ENCODE measurements at regions not wholly inside any gene's neighbourhood (a gene's known extent, or its start where the extent isn't known, plus 50 kb on each side); places are given as distances from the start of the nearest gene placed in this dataset.

DNA sequence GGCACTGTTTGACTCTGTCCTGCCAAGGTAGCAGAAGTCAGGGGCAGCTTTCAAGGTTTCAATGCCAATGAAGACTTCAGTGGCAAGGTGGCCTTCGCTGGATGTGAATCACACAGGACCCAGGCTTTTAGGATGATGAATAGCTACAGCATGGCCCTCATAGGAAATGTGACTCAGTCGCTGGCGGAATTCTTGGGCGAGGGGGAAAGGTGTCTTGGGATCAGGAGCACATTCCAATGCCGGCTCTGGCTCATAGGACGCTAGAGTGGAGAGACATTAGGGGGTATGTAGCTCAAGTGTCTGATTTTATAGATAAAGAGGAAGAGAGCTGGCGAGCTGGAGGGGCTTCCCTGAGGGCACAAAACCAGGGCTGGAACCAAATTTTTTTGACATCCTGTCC, 68.6 kb downstream of the SMIM21 start:
- no peak overlapping the region for H3K4me3 ChIP-seq (ENCODE audit: low read length)
- DNase-seq (ENCODE audit: low read depth) = no peak
- TF ChIP-seq, protein P1, sequence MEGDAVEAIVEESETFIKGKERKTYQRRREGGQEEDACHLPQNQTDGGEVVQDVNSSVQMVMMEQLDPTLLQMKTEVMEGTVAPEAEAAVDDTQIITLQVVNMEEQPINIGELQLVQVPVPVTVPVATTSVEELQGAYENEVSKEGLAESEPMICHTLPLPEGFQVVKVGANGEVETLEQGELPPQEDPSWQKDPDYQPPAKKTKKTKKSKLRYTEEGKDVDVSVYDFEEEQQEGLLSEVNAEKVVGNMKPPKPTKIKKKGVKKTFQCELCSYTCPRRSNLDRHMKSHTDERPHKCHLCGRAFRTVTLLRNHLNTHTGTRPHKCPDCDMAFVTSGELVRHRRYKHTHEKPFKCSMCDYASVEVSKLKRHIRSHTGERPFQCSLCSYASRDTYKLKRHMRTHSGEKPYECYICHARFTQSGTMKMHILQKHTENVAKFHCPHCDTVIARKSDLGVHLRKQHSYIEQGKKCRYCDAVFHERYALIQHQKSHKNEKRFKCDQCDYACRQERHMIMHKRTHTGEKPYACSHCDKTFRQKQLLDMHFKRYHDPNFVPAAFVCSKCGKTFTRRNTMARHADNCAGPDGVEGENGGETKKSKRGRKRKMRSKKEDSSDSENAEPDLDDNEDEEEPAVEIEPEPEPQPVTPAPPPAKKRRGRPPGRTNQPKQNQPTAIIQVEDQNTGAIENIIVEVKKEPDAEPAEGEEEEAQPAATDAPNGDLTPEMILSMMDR (conservative IDR thresholded peaks at IDR 0.05; ENCODE audit: low read depth, low read length) = no peak

DNA sequence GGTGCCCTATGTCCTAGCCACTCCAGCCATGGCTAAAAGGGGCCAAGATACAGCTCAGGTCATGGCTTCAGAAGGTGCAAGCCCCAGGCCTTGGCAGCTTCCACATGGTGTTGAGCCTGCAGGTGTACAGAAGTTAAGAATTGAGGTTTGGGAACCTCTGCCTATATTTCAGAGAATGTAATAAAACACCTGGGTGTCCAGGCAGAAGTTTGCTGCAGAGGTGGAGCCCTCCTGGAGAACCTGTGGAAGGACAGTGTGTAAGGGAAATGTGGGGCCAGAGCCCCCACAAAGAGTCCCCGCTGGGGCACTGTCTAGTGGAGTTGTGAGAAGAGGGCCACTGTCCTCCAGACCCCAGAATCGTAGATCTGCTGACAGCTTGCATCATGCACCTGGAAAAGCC, 74.1 kb downstream of the SMIM21 start:
- DNase-seq (ENCODE audit: low read depth) = no peak
- H3K4me3 ChIP-seq (ENCODE audit: low read length) = no peak overlapping the region
- TF ChIP-seq, protein P1 (conservative IDR thresholded peaks at IDR 0.05; ENCODE audit: low read depth, low read length) = no peak

DNA sequence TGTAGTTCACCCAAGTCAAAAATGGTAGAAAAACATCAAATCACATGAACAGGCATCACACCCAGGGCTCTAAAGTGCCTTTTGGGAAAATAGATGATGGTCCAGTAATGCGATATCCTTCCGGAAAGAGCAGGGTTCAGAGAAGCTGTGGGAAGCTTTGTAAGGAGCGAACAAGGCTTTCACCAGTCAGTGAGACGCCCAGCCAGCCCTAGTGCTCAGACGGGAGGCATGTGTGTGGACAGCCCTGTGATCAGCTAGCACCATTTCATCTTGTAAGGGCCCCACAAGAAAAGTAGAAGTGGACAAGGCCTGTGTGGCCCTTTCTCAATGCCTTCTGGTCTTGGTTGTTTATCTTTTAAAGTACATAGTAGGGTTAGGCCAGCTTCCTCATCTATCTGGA, 76.1 kb downstream of the SMIM21 start:
- no peak overlapping the region for H3K4me3 ChIP-seq (ENCODE audit: low read length)
- no peak for DNase-seq (ENCODE audit: low read depth)
- TF ChIP-seq, protein P1 (conservative IDR thresholded peaks at IDR 0.05; ENCODE audit: low read depth, low read length) = no peak

DNA sequence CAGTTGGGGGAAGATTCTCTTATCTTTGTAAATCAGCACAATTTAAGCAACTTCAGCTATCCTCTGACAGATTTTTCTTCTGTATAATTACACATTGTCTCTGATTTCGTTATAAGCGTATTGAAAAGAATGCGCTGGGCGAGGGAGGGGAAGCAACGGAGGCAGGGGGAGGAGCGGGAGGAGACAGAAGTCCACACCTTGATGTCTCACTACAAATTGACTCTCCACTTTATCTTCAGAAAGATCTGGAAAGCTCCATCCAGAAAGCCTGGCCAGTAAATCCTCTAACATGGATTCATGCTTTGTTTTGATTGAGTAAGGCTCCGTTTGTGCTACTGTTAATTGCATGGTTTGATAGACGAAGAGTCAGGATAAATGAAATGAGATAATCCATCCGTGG, 76.6 kb downstream of the SMIM21 start:
- H3K4me3 ChIP-seq (ENCODE audit: low read length) = no peak overlapping the region
- DNase-seq (ENCODE audit: low read depth) = no peak
- TF ChIP-seq, protein P1 (conservative IDR thresholded peaks at IDR 0.05; ENCODE audit: low read depth, low read length) = no peak

DNA sequence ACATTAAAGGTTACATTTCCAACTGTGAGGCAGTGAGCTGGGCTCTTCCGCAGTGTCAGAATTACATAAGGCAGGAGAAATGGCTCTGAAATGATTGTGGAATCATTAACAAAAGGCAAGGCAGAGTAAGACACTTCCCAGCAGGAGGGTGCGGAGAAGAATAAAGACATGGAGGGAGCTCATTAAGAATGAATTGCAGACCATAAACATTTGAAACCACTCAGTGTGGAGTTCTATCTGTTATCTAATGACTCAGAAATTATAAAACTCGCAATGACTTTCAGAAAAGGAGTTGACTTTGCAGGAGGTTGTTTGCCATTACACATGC, 77.0 kb downstream of the SMIM21 start:
- no peak overlapping the region for H3K4me3 ChIP-seq (ENCODE audit: low read length)
- no peak for DNase-seq (ENCODE audit: low read depth)
- TF ChIP-seq, protein P1 (conservative IDR thresholded peaks at IDR 0.05; ENCODE audit: low read depth, low read length) = no peak

DNA sequence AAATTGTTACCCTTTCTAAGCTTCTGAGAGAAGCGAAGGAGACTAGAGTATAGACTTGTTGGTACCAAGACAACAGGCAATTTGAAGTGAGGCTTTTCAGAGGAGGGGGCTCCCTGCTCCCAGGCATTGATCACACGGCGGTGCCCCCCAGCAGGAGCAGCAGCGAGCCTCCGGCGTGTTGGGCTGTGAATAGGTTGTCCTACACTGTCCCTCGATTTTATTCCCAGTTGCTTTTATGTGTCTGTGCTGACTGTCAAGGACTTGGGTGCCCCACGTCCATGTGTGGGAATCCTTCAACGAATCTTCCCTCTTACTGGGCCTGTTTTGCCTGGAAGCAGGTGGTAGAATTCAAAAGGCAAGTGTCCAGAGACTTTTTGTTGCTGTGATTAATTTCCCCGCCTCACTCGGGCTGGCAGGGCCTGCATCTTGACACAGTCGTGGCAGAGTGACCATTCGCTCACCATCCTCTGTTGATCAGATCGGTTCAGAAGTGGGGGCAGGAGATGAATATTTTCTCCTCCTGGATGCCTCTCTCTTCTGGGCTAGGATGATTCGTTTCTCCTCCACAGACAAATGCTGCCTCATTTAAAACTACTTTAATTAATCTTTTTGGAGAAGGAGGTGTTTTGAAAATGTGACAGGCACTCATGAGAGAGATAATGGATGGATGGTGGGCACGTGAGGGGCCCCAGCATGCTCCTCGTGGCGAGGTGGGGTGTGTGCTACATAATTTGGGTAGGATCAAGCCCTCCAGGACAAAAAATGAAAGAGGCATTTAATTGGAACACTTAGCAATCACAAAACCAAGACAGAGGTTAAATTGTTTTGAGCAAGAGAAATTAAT, 77.6 kb downstream of the SMIM21 start:
- TF ChIP-seq, protein P1 (conservative IDR thresholded peaks at IDR 0.05; ENCODE audit: low read depth, low read length) = no peak
- DNase-seq (ENCODE audit: low read depth) = no peak
- H3K4me3 ChIP-seq (ENCODE audit: low read length) = no peak overlapping the region

DNA sequence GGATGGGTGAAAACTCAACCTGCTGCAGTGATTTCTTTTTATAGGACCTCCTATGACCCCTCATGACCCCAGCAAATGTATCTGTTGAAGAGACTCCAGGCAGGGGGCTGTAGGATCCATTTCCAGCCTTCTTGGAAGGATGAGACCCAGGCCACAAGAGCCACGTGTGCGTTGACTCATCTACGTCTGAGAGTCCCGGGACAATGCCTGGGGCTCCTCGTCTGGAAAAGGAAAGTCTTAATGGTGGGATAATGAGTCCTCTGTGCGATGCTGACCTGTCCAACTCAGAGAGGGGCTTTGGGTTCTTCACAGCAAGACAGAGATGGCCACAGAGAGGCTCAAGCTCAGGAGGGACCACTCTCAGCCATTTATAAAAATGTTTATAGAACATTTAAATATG, 80.8 kb downstream of the SMIM21 start:
- no peak overlapping the region for H3K4me3 ChIP-seq (ENCODE audit: low read length)
- TF ChIP-seq, protein P1 (conservative IDR thresholded peaks at IDR 0.05; ENCODE audit: low read depth, low read length) = no peak
- no peak for DNase-seq (ENCODE audit: low read depth)
